ENCODE measurements at regions not wholly inside any gene's neighbourhood (a gene's known extent, or its start where the extent isn't known, plus 50 kb on each side); places are given as distances from the start of the nearest gene placed in this dataset.

DNA sequence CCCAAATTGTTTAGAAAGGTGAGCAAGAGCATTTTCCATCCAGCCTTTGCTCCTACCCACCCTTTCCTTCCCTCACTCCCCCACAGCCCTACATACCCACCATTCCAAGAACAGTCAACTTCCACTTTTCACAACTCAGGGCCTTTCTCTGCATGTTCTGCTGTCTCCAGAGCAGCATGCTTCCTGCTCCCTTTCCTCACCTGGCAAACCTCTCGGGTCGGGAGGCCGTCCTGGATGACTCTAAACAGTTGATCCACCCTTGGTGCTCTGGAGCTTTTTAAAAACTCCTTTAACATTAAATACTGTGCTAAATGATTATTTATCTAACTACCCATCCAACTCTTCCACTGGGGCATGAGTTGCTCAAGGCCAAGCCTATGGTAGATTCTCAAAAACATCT lies 200.6 kb downstream of the SETD4 start:
- H3K4me1 ChIP-seq (ENCODE audit: control insufficient read depth, insufficient read depth, low read length), result no peaks in the 10 kb centered on the region
- H3K27me3 ChIP-seq (ENCODE audit: control insufficient read depth, insufficient read depth, low read length), result no peaks in the 10 kb centered on the region
- intact Hi-C loops (cut with micrococcal nuclease), result no loop called here
- Mint-ChIP-seq H3K4me3 (no peak overlapping the region), H3K4me1 (no peaks in the 10 kb centered on the region), H3K9me3 (no peaks in the 10 kb centered on the region), H3K27me3 (ENCODE audit: low read depth in 2 of 2) (peaks cover 26 to 29% of the 10 kb centered on the region in 2 donors), H3K36me3 (no peaks in the 10 kb centered on the region), H3K27ac (no peak overlapping the region)
- DNase-seq, result no peak
- H3K4me3 ChIP-seq (ENCODE audit: low read length), result no peak overlapping the region
- ATAC-seq, result no peak
- H3K36me3 ChIP-seq (ENCODE audit: control insufficient read depth, insufficient read depth, low read length), result no peaks in the 10 kb centered on the region
- WGBS (ENCODE audit: insufficient coverage), result 81% methylated on average over 3 of the region's 3 CpGs
- no peak overlapping the region for H3K27ac ChIP-seq (ENCODE audit: low read length)
- no peaks in the 10 kb centered on the region for H3K9me3 ChIP-seq (ENCODE audit: control insufficient read depth, insufficient read depth, low read length)
- TF ChIP-seq, protein P1, sequence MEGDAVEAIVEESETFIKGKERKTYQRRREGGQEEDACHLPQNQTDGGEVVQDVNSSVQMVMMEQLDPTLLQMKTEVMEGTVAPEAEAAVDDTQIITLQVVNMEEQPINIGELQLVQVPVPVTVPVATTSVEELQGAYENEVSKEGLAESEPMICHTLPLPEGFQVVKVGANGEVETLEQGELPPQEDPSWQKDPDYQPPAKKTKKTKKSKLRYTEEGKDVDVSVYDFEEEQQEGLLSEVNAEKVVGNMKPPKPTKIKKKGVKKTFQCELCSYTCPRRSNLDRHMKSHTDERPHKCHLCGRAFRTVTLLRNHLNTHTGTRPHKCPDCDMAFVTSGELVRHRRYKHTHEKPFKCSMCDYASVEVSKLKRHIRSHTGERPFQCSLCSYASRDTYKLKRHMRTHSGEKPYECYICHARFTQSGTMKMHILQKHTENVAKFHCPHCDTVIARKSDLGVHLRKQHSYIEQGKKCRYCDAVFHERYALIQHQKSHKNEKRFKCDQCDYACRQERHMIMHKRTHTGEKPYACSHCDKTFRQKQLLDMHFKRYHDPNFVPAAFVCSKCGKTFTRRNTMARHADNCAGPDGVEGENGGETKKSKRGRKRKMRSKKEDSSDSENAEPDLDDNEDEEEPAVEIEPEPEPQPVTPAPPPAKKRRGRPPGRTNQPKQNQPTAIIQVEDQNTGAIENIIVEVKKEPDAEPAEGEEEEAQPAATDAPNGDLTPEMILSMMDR (IDR thresholded peaks at IDR 0.05), result no peak

DNA sequence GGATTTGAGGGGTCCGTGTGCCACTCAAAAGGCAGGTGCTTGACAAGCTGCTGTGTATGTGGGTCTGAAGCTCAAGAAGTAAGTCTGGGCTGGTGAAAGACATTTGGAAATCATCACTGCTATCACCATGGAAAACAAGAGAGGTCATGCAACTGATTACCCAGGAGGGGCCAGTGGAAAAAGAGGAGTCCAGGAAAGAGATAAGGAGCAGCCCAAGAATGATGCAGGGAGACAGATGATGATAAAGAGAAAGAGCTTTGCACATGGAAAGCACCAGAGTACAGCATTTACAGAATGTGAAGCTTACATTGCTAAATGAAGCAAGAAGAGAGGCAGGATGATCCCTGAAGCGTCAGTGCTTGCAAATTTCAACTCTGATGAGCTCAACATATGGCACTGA lies 203.2 kb downstream of the SETD4 start:
- Mint-ChIP-seq H3K9me3 (no peaks in the 10 kb centered on the region), H3K4me3 (no peak overlapping the region), H3K27ac (no peak overlapping the region), H3K27me3 (ENCODE audit: low read depth in 2 of 2) (peaks cover 36 to 44% of the 10 kb centered on the region in 2 donors), H3K4me1 (no peaks in the 10 kb centered on the region), H3K36me3 (no peaks in the 10 kb centered on the region)
- Histone ChIP-seq H3K4me3 (ENCODE audit: low read length) (no peak overlapping the region), H3K27me3 (ENCODE audit: control insufficient read depth, insufficient read depth, low read length) (no peaks in the 10 kb centered on the region), H3K36me3 (ENCODE audit: control insufficient read depth, insufficient read depth, low read length) (no peaks in the 10 kb centered on the region), H3K27ac (ENCODE audit: low read length) (no peak overlapping the region), H3K9me3 (ENCODE audit: control insufficient read depth, insufficient read depth, low read length) (no peaks in the 10 kb centered on the region), H3K4me1 (ENCODE audit: control insufficient read depth, insufficient read depth, low read length) (no peaks in the 10 kb centered on the region)
- TF ChIP-seq, protein P1 (IDR thresholded peaks at IDR 0.05), result no peak
- intact Hi-C loops (cut with micrococcal nuclease), result no loop called here
- WGBS (ENCODE audit: insufficient coverage), result 89% methylated on average over 2 of the region's 2 CpGs
- ATAC-seq, result no peak
- DNase-seq, result no peak

DNA sequence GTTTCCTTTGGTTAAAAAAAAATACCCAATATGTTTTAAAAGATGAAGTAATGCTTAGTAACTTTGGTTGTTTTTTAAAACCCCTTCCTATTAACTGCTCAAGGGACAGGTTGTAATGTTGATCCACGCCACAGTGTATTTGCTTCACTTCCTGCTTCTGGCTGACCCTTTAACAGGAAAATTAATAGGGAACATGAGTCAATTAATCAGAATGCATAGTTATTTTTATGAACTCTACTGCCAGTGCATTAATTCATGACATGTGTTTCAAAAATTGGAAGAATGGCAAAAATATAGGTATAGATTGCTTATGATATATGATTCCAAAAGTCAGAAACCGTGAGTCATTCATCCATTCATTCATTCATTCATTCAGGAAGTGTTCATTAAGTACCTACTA lies 204.8 kb downstream of the SETD4 start:
- Histone ChIP-seq H3K36me3 (ENCODE audit: control insufficient read depth, insufficient read depth, low read length) (no peaks in the 10 kb centered on the region), H3K4me1 (ENCODE audit: control insufficient read depth, insufficient read depth, low read length) (no peaks in the 10 kb centered on the region), H3K4me3 (ENCODE audit: low read length) (no peak overlapping the region), H3K27ac (ENCODE audit: low read length) (no peak overlapping the region), H3K9me3 (ENCODE audit: control insufficient read depth, insufficient read depth, low read length) (no peaks in the 10 kb centered on the region), H3K27me3 (ENCODE audit: control insufficient read depth, insufficient read depth, low read length) (no peaks in the 10 kb centered on the region)
- H3K9me3 Mint-ChIP-seq, result no peaks in the 10 kb centered on the region
- H3K4me1 Mint-ChIP-seq, result no peaks in the 10 kb centered on the region
- no peak overlapping the region for H3K27ac Mint-ChIP-seq
- 50% methylated on average over 2 of the region's 2 CpGs for WGBS (ENCODE audit: insufficient coverage)
- intact Hi-C loops (cut with micrococcal nuclease), result no loop called here
- H3K36me3 Mint-ChIP-seq, result no peaks in the 10 kb centered on the region
- H3K4me3 Mint-ChIP-seq, result no peak overlapping the region
- DNase-seq (no peak), ATAC-seq (no peak)
- TF ChIP-seq, protein P1 (IDR thresholded peaks at IDR 0.05), result no peak
- peaks cover 35 to 39% of the 10 kb centered on the region in 2 donors for H3K27me3 Mint-ChIP-seq (ENCODE audit: low read depth in 2 of 2)

DNA sequence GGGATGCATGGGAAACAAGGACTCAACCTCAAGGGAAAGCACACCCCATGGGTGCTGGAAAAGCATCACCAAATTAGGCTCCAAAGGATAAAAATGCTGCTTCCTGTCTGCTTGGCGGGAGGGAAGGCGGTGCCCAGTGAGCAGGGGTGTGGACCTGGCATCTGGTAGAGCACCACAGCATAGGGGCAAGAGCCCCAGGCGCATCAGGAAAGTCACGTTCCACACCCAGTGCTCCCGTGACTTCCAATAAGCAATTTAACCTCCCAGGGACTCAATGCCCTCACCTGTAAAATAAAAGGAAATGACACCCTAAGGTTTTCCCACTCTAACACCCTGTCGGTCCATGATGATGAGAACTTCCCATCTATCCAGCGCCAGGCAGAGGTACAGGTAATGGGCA lies 206.0 kb downstream of the SETD4 start:
- H3K27ac ChIP-seq (ENCODE audit: low read length), result no peak overlapping the region
- TF ChIP-seq, protein P1 (IDR thresholded peaks at IDR 0.05), result no peak
- H3K9me3 Mint-ChIP-seq, result no peaks in the 10 kb centered on the region

More for the DNA sequence above, 206.0 kb downstream of the SETD4 start:
- no peaks in the 10 kb centered on the region for H3K4me1 ChIP-seq (ENCODE audit: control insufficient read depth, insufficient read depth, low read length)
- Mint-ChIP-seq H3K4me3 (no peak overlapping the region), H3K27me3 (ENCODE audit: low read depth in 2 of 2) (peaks cover 32 to 39% of the 10 kb centered on the region in 2 donors), H3K36me3 (no peaks in the 10 kb centered on the region), H3K27ac (no peak overlapping the region), H3K4me1 (no peaks in the 10 kb centered on the region)
- H3K9me3 ChIP-seq (ENCODE audit: control insufficient read depth, insufficient read depth, low read length), result no peaks in the 10 kb centered on the region
- no peaks in the 10 kb centered on the region for H3K27me3 ChIP-seq (ENCODE audit: control insufficient read depth, insufficient read depth, low read length)
- ATAC-seq (no peak), DNase-seq (no peak)
- no peaks in the 10 kb centered on the region for H3K36me3 ChIP-seq (ENCODE audit: control insufficient read depth, insufficient read depth, low read length)
- intact Hi-C loops (cut with micrococcal nuclease), result no loop called here
- no peak overlapping the region for H3K4me3 ChIP-seq (ENCODE audit: low read length)
- WGBS (ENCODE audit: insufficient coverage), result 87% methylated on average over 7 of the region's 7 CpGs

Measured in natural killer cell (primary cell).